ENCODE measurements at regions not wholly inside any gene's neighbourhood (a gene's known extent, or its start where the extent isn't known, plus 50 kb on each side); places are given as distances from the start of the nearest gene placed in this dataset.

DNA sequence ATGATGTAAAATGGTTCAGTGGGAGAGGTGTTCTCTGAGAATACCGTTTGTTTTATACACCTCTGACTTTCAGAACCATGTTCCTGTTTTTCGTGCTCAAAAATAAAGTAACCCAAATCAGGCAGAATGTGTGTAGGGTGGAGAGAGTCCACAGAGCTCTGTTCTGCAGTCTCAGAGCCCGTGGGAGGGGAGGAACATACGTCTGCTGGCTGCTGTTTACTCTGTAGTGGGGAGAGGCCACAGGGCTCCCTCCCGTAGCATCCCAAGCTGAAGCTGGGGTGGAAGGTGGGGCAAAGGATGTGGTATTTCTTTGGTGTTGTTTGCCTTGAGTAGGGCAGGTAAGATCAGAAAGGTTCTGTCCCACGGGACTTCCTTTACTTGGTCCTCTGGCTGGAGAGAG lies 348.5 kb downstream of the DNAH5 start (continued):
- TF ChIP-seq MAFK (IDR thresholded peaks at IDR 0.05; ENCODE audit: low read depth, low read length), result no peak
- TF ChIP-seq RXRA (IDR thresholded peaks at IDR 0.05; ENCODE audit: insufficient read depth, low read depth, low read length), result no peak

Data from H1 (cell line).